ENCODE measurements at regions not wholly inside any gene's neighbourhood (a gene's known extent, or its start where the extent isn't known, plus 50 kb on each side); places are given as distances from the start of the nearest gene placed in this dataset.

DNA sequence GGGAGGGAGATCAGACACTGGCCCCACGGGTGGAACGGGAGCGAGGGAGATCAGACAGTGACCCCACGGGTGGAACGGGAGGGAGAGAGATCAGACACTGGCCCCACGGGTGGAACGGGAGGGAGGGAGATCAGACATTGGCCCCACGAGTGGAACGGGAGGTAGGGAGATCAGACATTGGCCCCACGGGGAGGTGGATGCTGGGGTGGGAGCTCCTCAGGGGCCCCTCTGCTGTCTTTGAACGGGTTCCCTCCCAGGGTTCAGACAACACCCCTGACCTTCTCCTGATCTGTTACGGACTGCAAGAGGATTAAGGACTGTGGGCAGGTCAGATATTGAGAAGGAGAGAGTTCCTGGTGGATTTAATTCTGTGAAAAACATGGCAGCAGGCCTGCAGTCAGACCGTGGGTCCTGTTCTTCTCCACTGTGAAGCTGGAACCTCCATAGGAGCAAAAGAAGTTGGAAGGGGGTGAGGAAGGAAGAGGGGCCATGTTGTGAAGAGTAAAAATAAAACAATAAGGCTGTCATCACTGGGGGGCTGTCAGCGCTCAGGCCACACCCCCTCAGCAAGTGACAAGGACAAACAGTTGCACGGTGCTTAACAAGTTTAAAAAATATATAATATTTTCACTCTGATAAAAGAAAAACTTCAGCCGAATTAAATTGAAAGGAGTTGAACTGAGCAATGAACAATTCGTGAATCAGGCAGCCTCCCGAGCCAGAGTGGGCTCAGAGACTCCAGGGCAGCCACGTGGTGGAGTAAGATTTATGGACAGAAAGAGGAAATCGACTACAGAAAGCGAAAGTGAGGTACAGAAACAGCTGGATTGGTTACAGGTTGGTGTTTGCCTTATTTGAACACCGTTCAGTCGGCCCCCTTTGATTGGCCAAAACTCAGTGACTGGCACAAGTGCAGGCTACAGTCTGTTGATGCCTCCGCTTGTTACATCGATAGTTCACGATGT lies 348.7 kb upstream of the TNRC6C start:
- Histone ChIP-seq H3K36me3 (ENCODE audit: control insufficient read depth in 2 of 2, insufficient read depth in 2 of 2, low read length in 2 of 2) (no peaks in the 10 kb centered on the region), H3K4me1 (ENCODE audit: control insufficient read depth, insufficient read depth, low read length) (peaks cover 12% of the 10 kb centered on the region), H3K27ac (ENCODE audit: low read length) (no peak overlapping the region), H3K4me3 (ENCODE audit: low read length in 2 of 2) (peak overlapping the region in 1 of 2 donors; percentile 52), H3K9ac (ENCODE audit: low read length in 2 of 2) (no peak overlapping the region), H3K9me3 (ENCODE audit: control insufficient read depth in 2 of 2, low read length in 2 of 2) (no peaks in the 10 kb centered on the region), H3K27me3 (ENCODE audit: control insufficient read depth in 1 of 2, insufficient read depth in 2 of 2, low read length in 2 of 2) (no peaks in the 10 kb centered on the region)

DNA sequence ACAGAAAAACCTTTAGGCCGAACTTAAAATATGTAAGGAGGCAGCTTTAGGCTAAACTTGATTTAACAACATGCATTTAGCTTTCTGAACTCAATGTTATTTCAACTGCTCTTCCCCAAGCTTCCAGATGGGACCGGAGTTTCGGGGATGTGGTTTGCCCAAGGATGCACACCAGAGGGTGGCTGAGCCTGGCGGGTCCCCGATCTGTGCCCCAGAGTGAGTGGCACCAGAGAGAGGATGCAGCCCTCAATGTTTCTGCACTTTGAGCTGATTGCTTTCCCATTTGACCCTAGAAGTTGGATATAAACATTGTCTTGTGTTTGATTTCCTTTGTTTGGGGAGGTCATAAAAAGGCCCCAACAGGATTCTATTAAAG lies 348.0 kb upstream of the TNRC6C start:
- Histone ChIP-seq H3K4me1 (ENCODE audit: control insufficient read depth, insufficient read depth, low read length) (peaks cover 13% of the 10 kb centered on the region), H3K27ac (ENCODE audit: low read length) (no peak overlapping the region), H3K9me3 (ENCODE audit: control insufficient read depth in 2 of 2, low read length in 2 of 2) (no peaks in the 10 kb centered on the region), H3K9ac (ENCODE audit: low read length in 2 of 2) (no peak overlapping the region), H3K36me3 (ENCODE audit: control insufficient read depth in 2 of 2, insufficient read depth in 2 of 2, low read length in 2 of 2) (no peaks in the 10 kb centered on the region), H3K4me3 (ENCODE audit: low read length in 2 of 2) (peak overlapping the region in 1 of 2 donors; percentile 52), H3K27me3 (ENCODE audit: control insufficient read depth in 1 of 2, insufficient read depth in 2 of 2, low read length in 2 of 2) (no peaks in the 10 kb centered on the region)

DNA sequence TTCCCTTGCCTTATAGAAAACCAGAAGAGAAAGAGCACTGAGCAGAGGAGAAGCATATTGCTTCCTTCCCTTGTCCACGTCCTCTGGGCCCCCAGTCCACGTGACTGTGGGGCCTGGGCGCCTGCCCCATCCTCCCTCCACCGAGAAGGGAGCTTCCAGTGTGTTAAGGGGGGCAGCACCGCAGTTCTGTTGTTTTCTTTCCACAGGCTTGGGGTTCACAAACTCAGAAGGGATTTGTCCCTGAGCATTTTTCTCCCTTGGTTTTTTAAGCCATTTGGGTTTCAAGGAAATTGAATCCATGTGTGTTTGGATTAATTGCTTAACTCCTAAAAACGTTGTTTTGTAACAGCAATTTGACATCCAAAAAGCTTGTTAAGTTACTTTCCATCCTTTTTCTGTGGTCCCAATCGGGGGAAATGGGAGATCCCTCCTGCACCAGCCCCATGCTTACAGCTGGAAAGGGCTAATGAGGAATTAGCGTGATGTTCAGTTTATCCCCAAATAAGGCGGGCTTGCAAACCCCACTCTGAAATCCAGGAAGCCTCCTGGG lies 347.5 kb upstream of the TNRC6C start:
- Histone ChIP-seq H3K27me3 (ENCODE audit: control insufficient read depth in 1 of 2, insufficient read depth in 2 of 2, low read length in 2 of 2) (no peaks in the 10 kb centered on the region), H3K9me3 (ENCODE audit: control insufficient read depth in 2 of 2, low read length in 2 of 2) (no peaks in the 10 kb centered on the region), H3K36me3 (ENCODE audit: control insufficient read depth in 2 of 2, insufficient read depth in 2 of 2, low read length in 2 of 2) (no peaks in the 10 kb centered on the region), H3K4me1 (ENCODE audit: control insufficient read depth, insufficient read depth, low read length) (peaks cover 18% of the 10 kb centered on the region), H3K27ac (ENCODE audit: low read length) (no peak overlapping the region), H3K9ac (ENCODE audit: low read length in 2 of 2) (no peak overlapping the region), H3K4me3 (ENCODE audit: low read length in 2 of 2) (no peak overlapping the region)

DNA sequence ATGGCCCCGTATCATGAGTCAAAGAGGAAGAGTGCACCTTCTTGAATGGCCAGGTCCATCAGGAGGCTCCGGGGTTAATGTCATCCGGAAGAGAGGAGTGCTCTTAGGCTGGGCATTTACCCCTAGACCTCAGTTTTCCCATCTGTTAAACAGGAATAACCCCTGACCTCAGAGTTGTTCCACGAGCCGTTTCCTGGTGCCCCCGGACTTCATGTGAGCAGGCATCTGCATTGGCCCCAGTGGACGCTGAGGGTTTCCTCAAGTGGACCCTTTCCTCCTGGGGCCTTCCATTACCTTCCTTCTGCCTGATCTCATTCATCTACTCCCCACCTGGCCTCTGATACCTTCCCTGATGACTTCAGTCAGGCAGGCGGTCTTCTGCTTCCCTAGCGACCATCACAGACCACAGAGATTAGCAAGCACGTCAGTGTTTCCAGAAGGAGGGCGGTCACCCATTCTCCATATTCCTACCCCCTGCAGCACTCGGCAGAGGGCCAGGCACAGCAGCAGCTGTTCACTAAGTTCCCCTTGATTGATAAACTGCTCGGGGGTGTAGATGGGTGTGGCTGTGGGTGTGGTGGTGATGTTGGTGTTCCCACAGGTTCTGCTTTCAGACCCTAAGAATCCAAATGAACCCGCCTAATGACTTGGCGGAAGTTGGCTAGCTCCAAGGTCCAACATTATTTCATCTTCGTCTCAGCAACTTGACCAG lies 346.6 kb upstream of the TNRC6C start:
- Histone ChIP-seq H3K36me3 (ENCODE audit: control insufficient read depth in 2 of 2, insufficient read depth in 2 of 2, low read length in 2 of 2) (no peaks in the 10 kb centered on the region), H3K9ac (ENCODE audit: low read length in 2 of 2) (no peak overlapping the region), H3K27ac (ENCODE audit: low read length) (no peak overlapping the region), H3K4me3 (ENCODE audit: low read length in 2 of 2) (no peak overlapping the region), H3K27me3 (ENCODE audit: control insufficient read depth in 1 of 2, insufficient read depth in 2 of 2, low read length in 2 of 2) (no peaks in the 10 kb centered on the region), H3K4me1 (ENCODE audit: control insufficient read depth, insufficient read depth, low read length) (peaks cover 23% of the 10 kb centered on the region), H3K9me3 (ENCODE audit: control insufficient read depth in 2 of 2, low read length in 2 of 2) (no peaks in the 10 kb centered on the region)

DNA sequence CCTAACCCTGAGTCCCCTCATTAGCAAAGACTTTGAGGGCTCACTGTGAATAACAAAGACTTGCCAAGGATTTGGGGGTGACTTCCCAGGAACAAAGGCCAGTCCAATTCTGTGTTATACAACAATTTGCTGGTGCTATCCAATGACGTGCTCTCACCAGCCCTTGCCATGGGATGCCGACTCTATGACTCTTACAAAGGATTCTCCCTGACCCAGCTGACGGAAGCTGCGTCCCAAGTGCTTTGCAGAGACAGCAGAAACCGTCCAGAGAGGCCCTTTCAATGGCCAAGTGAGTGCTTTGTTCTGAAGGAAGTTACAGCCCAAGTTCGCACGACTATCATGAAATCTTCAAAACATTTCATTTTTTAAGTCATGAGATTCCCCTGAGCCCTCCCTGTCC lies 345.3 kb upstream of the TNRC6C start:
- H3K36me3 ChIP-seq (ENCODE audit: control insufficient read depth in 2 of 2, insufficient read depth in 2 of 2, low read length in 2 of 2), result no peaks in the 10 kb centered on the region
- H3K9me3 ChIP-seq (ENCODE audit: control insufficient read depth in 2 of 2, low read length in 2 of 2), result no peaks in the 10 kb centered on the region
- H3K4me1 ChIP-seq (ENCODE audit: control insufficient read depth, insufficient read depth, low read length), result peaks cover 23% of the 10 kb centered on the region
- H3K9ac ChIP-seq (ENCODE audit: low read length in 2 of 2), result no peak overlapping the region
- no peaks in the 10 kb centered on the region for H3K27me3 ChIP-seq (ENCODE audit: control insufficient read depth in 1 of 2, insufficient read depth in 2 of 2, low read length in 2 of 2)
- H3K27ac ChIP-seq (ENCODE audit: low read length), result no peak overlapping the region
- H3K4me3 ChIP-seq (ENCODE audit: low read length in 2 of 2), result no peak overlapping the region

DNA sequence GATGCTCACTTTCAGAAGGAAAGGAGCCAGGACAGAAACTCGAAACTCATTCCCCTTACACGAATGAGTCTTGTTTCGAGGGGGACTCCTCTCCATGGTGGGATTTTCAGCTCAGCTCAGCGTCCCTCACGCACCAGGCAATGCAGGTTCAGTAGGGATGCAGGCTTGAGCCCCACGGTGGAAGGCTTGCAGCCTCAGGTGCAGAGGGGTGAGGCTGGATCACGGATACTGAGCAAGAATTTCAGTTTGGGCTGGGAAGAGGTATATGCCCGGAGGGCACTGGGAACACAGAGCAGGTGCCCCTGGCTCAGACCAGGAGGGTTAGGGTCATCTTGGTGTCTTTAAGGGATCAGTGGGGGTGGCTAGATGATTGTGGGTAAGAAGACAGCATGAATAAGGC lies 344.9 kb upstream of the TNRC6C start:
- no peak overlapping the region for H3K4me3 ChIP-seq (ENCODE audit: low read length in 2 of 2)
- H3K9me3 ChIP-seq (ENCODE audit: control insufficient read depth in 2 of 2, low read length in 2 of 2), result no peaks in the 10 kb centered on the region
- H3K4me1 ChIP-seq (ENCODE audit: control insufficient read depth, insufficient read depth, low read length), result peaks cover 23% of the 10 kb centered on the region
- no peak overlapping the region for H3K27ac ChIP-seq (ENCODE audit: low read length)
- H3K36me3 ChIP-seq (ENCODE audit: control insufficient read depth in 2 of 2, insufficient read depth in 2 of 2, low read length in 2 of 2), result no peaks in the 10 kb centered on the region
- no peaks in the 10 kb centered on the region for H3K27me3 ChIP-seq (ENCODE audit: control insufficient read depth in 1 of 2, insufficient read depth in 2 of 2, low read length in 2 of 2)
- no peak overlapping the region for H3K9ac ChIP-seq (ENCODE audit: low read length in 2 of 2)

DNA sequence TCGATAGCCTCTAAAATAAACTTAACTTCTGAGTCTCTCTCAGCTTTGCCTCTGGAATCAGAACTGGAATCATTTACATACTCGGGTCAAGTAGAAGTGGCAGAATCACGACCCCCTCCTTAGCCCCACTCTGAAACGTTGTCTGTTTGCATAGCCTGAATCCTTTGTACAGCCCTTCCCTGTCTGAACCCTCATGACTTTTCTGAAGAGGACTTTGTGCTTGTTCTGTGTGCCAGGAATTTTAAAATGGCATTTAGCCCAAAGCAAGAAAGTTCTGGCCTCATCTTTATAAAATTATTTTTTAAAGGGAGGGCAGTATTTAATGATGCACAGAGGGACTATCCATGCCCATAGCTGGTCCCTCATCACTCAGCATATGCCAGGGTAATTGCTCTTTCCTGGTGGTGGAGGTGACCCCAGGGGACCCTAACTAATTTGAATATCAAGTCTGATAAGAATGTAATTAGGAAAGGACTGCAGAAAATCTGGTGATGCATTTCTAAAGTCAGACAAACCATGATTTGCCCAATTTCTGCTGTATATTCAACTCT lies 342.7 kb upstream of the TNRC6C start:
- no peak overlapping the region for H3K4me3 ChIP-seq (ENCODE audit: low read length in 2 of 2)
- no peak overlapping the region for H3K27ac ChIP-seq (ENCODE audit: low read length)
- peaks cover 20% of the 10 kb centered on the region for H3K4me1 ChIP-seq (ENCODE audit: control insufficient read depth, insufficient read depth, low read length)
- H3K9me3 ChIP-seq (ENCODE audit: control insufficient read depth in 2 of 2, low read length in 2 of 2), result no peaks in the 10 kb centered on the region
- no peak overlapping the region for H3K9ac ChIP-seq (ENCODE audit: low read length in 2 of 2)
- H3K36me3 ChIP-seq (ENCODE audit: control insufficient read depth in 2 of 2, insufficient read depth in 2 of 2, low read length in 2 of 2), result no peaks in the 10 kb centered on the region
- H3K27me3 ChIP-seq (ENCODE audit: control insufficient read depth in 1 of 2, insufficient read depth in 2 of 2, low read length in 2 of 2), result no peaks in the 10 kb centered on the region

DNA sequence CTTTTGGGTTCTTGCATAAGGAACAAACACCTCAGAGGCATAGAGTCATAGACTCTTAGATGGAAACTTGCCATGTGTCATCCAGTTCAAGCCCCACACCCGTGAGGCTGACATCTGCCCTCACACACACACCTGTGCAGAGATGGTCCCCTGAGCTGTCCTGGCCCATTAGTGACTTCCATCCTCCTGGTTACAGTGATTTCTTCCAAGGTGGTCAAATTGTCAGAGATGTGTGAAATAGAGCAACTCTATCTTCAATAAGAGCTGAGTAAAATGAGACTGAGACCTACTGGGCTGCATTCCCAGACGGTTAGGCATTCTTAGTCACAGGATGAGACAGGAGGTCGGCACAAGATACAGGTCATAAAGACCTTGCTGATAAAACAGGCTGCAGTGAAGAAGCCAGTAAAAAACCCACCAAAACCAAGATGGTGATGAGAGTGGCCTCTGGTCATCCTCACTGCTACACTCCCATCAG lies 342.2 kb upstream of the TNRC6C start:
- no peak overlapping the region for H3K9ac ChIP-seq (ENCODE audit: low read length in 2 of 2)
- H3K9me3 ChIP-seq (ENCODE audit: control insufficient read depth in 2 of 2, low read length in 2 of 2), result no peaks in the 10 kb centered on the region
- H3K27me3 ChIP-seq (ENCODE audit: control insufficient read depth in 1 of 2, insufficient read depth in 2 of 2, low read length in 2 of 2), result no peaks in the 10 kb centered on the region
- peaks cover 17% of the 10 kb centered on the region for H3K4me1 ChIP-seq (ENCODE audit: control insufficient read depth, insufficient read depth, low read length)
- H3K4me3 ChIP-seq (ENCODE audit: low read length in 2 of 2), result no peak overlapping the region
- H3K27ac ChIP-seq (ENCODE audit: low read length), result no peak overlapping the region
- no peaks in the 10 kb centered on the region for H3K36me3 ChIP-seq (ENCODE audit: control insufficient read depth in 2 of 2, insufficient read depth in 2 of 2, low read length in 2 of 2)

DNA sequence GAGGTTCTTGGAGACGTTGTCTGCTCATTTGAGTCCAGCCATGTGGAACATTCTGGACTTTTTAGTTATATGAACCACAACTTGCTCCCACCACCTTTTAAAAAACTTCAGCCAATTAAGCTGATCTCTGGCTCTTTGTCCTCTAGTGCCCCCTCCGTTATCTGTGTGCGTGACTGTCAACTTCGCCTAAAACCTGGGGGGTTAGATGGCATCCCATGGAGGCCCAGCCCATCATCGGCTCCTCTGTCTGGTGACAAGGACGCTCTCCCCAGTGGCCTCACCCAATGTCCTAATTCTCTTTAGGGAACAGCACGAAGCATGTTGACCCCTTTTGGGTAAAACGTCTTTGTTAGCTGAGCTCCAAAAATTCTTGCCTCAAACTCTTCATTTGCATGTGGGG lies 341.0 kb upstream of the TNRC6C start:
- Histone ChIP-seq H3K4me3 (ENCODE audit: low read length in 2 of 2) (no peak overlapping the region), H3K36me3 (ENCODE audit: control insufficient read depth in 2 of 2, insufficient read depth in 2 of 2, low read length in 2 of 2) (no peaks in the 10 kb centered on the region), H3K4me1 (ENCODE audit: control insufficient read depth, insufficient read depth, low read length) (peaks cover 10% of the 10 kb centered on the region), H3K27ac (ENCODE audit: low read length) (no peak overlapping the region), H3K9ac (ENCODE audit: low read length in 2 of 2) (no peak overlapping the region), H3K27me3 (ENCODE audit: control insufficient read depth in 1 of 2, insufficient read depth in 2 of 2, low read length in 2 of 2) (no peaks in the 10 kb centered on the region), H3K9me3 (ENCODE audit: control insufficient read depth in 2 of 2, low read length in 2 of 2) (no peaks in the 10 kb centered on the region)

DNA sequence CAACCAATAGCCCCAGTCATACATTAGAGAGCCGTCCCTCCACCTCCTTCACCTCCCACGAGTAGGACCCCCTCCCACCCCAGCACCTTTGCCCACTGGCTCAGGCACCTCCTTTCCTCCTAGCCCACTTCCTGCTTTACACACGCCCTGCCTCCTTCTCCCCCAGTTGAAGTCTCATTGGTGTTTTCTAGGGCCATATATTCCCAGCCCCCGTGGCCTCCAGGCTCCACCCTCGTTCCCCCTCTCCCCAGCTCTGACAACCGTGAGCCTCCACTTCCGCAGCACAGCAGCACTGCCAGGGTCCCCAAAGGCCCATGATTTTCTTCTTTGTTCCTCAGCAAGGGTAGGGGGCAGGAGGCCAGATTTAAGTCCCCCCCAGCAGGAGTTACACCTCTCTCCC lies 340.3 kb upstream of the TNRC6C start:
- Histone ChIP-seq H3K9me3 (ENCODE audit: control insufficient read depth in 2 of 2, low read length in 2 of 2) (no peaks in the 10 kb centered on the region), H3K4me1 (ENCODE audit: control insufficient read depth, insufficient read depth, low read length) (peaks cover 10% of the 10 kb centered on the region), H3K4me3 (ENCODE audit: low read length in 2 of 2) (no peak overlapping the region), H3K27me3 (ENCODE audit: control insufficient read depth in 1 of 2, insufficient read depth in 2 of 2, low read length in 2 of 2) (no peaks in the 10 kb centered on the region), H3K36me3 (ENCODE audit: control insufficient read depth in 2 of 2, insufficient read depth in 2 of 2, low read length in 2 of 2) (no peaks in the 10 kb centered on the region), H3K27ac (ENCODE audit: low read length) (no peak overlapping the region), H3K9ac (ENCODE audit: low read length in 2 of 2) (no peak overlapping the region)
